Loucy (cell line): ENCODE measurements at regions not wholly inside any gene's neighbourhood (a gene's known extent, or its start where the extent isn't known, plus 50 kb on each side); places are given as distances from the start of the nearest gene placed in this dataset.

Source experiments
- H2AFZ ChIP-seq: fragments of 200-600 bp; sonication (generic); 2 replicates; pipeline ENCODE4 v1.6.0; 2016; ENCODE audit warnings: antibody characterized with exemption, mild to moderate bottlenecking, low read length, moderate library complexity
- H3F3A ChIP-seq: fragments of 200-600 bp; 2 replicates; pipeline ENCODE4 v1.6.0; 2016; ENCODE audit warnings: antibody characterized with exemption, low read depth, mild to moderate bottlenecking
- H3K27me3 ChIP-seq: fragments of 200-600 bp; sonication (generic); 2 replicates; pipeline ENCODE4 v1.6.1; 2014; ENCODE audit warnings: low read length, mild to moderate bottlenecking; ENCODE audit not compliant: insufficient read depth, poor library complexity, severe bottlenecking
- H3K36me3 ChIP-seq: fragments of 200-600 bp; sonication (generic); 2 replicates; pipeline ENCODE4 v1.6.1; 2016; ENCODE audit warnings: low read length; ENCODE audit not compliant: insufficient read depth
- H3K4me1 ChIP-seq: fragments of 200-600 bp; sonication (generic); 2 replicates; pipeline ENCODE4 v1.5.1; 2014; ENCODE audit warnings: low read length, mild to moderate bottlenecking; ENCODE audit not compliant: insufficient read depth, poor library complexity, severe bottlenecking
- H3K4me2 ChIP-seq: fragments of 200-600 bp; sonication (generic); 2 replicates; pipeline ENCODE4 v1.6.0; 2014; ENCODE audit warnings: antibody characterized with exemption, low read length, low read depth, mild to moderate bottlenecking; ENCODE audit not compliant: poor library complexity, severe bottlenecking
- H3K4me3 ChIP-seq: fragments of 200-600 bp; sonication (generic); 2 replicates; pipeline ENCODE4 v1.5.1; 2014; ENCODE audit warnings: low read length, mild to moderate bottlenecking, mixed read lengths; ENCODE audit not compliant: poor library complexity, severe bottlenecking
- H3K79me2 ChIP-seq: fragments of 200-600 bp; sonication (generic); 2 replicates; pipeline ENCODE4 v1.6.1; 2014; ENCODE audit warnings: low read length; ENCODE audit not compliant: insufficient read depth
- H3K9ac ChIP-seq: fragments of 200-600 bp; sonication (generic); 2 replicates; pipeline ENCODE4 v1.6.0; 2014; ENCODE audit warnings: mild to moderate bottlenecking, low read depth, low read length, moderate library complexity; ENCODE audit not compliant: poor library complexity, severe bottlenecking
- H3K9me2 ChIP-seq: fragments of 200-600 bp; sonication (generic); replicated peaks from 2 replicates; pipeline ENCODE4 v1.6.1; 2016; ENCODE audit warnings: low read depth, low read length, mixed read lengths
- H3K9me3 ChIP-seq: fragments of 200-600 bp; sonication (generic); 2 replicates; pipeline ENCODE4 v1.6.1; 2014; ENCODE audit warnings: mild to moderate bottlenecking, antibody characterized with exemption, low read length, low read depth; ENCODE audit not compliant: insufficient read depth
- H4K20me1 ChIP-seq: fragments of 200-600 bp; sonication (generic); 2 replicates; pipeline ENCODE4 v1.6.0; 2014; ENCODE audit warnings: antibody characterized with exemption, low read length, mild to moderate bottlenecking; ENCODE audit not compliant: insufficient read depth, poor library complexity, severe bottlenecking
- EZH2phosphoT487 ChIP-seq: fragments of 200-600 bp; IDR thresholded peaks from 2 replicates; pipeline ENCODE4 v1.6.1; 2018; ENCODE audit warnings: antibody characterized with exemption, mild to moderate bottlenecking, moderate library complexity, borderline replicate concordance
- TF ChIP-seq, protein P1 (sequence below): fragments of 200-600 bp; sonication (generic); conservative IDR thresholded peaks from 2 replicates; pipeline ENCODE4 v1.5.1; 2014; ENCODE audit warnings: mild to moderate bottlenecking, antibody characterized with exemption, low read length

DNA sequence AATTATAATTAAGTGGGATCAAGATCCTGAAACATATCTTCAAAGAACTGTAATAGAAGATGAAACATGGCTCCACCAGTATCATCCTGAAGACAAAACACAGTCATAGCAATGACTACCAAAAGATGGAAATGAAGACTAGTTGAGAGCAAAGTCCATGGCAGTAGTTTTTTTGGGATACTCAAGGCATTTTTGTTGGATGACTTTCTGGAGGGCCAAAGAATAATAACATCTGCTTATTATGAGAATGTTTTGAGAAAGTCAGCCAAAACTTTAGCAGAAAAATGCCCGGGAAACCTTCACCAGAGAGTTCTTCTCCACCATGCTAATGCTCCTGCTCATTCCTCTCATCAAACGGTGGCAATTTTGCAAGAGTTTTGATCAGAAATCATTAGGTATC, 809.4 kb upstream of the RAG2 start:
- Histone ChIP-seq H2AFZ (no peak overlapping the region), H3K4me1 (no peaks in the 10 kb centered on the region), H3K9me3 (no peaks in the 10 kb centered on the region), H3K36me3 (no peaks in the 10 kb centered on the region), H3K79me2 (no peaks in the 10 kb centered on the region), H3K27me3 (no peaks in the 10 kb centered on the region), H3K4me3 (no peak overlapping the region), H4K20me1 (no peaks in the 10 kb centered on the region), H3F3A (no peaks in the 10 kb centered on the region), H3K9me2 (no peaks in the 10 kb centered on the region), H3K9ac (no peak overlapping the region), H3K4me2 (no peak overlapping the region)
- TF ChIP-seq, protein P1, sequence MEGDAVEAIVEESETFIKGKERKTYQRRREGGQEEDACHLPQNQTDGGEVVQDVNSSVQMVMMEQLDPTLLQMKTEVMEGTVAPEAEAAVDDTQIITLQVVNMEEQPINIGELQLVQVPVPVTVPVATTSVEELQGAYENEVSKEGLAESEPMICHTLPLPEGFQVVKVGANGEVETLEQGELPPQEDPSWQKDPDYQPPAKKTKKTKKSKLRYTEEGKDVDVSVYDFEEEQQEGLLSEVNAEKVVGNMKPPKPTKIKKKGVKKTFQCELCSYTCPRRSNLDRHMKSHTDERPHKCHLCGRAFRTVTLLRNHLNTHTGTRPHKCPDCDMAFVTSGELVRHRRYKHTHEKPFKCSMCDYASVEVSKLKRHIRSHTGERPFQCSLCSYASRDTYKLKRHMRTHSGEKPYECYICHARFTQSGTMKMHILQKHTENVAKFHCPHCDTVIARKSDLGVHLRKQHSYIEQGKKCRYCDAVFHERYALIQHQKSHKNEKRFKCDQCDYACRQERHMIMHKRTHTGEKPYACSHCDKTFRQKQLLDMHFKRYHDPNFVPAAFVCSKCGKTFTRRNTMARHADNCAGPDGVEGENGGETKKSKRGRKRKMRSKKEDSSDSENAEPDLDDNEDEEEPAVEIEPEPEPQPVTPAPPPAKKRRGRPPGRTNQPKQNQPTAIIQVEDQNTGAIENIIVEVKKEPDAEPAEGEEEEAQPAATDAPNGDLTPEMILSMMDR, result no peak
- no peak for TF ChIP-seq EZH2phosphoT487

DNA sequence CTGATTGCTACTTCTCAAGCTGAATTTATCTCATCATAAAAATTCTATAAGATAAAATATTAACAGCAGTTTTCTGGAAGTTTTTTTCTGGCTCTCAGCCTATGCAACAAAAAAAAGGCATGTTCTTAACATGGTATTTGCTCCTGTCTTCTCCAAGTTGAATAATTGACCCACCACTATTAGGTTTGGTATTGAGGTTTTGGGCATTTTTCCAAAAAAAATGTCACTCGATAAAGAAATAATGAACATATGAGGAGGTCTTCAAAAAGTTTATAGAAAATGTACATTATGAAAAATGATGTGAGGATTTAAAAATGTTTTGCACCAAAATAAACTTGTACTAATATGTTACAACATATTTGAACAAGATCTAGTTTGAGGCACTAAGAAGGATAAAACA, 808.6 kb upstream of the RAG2 start:
- TF ChIP-seq, protein P1, result no peak
- TF ChIP-seq EZH2phosphoT487, result no peak
- Histone ChIP-seq H3K4me2 (no peak overlapping the region), H3K4me1 (no peaks in the 10 kb centered on the region), H3K9me2 (no peaks in the 10 kb centered on the region), H2AFZ (no peak overlapping the region), H3K79me2 (no peaks in the 10 kb centered on the region), H3F3A (no peaks in the 10 kb centered on the region), H3K36me3 (no peaks in the 10 kb centered on the region), H4K20me1 (no peaks in the 10 kb centered on the region), H3K27me3 (no peaks in the 10 kb centered on the region), H3K9ac (no peak overlapping the region), H3K9me3 (no peaks in the 10 kb centered on the region), H3K4me3 (no peak overlapping the region)

DNA sequence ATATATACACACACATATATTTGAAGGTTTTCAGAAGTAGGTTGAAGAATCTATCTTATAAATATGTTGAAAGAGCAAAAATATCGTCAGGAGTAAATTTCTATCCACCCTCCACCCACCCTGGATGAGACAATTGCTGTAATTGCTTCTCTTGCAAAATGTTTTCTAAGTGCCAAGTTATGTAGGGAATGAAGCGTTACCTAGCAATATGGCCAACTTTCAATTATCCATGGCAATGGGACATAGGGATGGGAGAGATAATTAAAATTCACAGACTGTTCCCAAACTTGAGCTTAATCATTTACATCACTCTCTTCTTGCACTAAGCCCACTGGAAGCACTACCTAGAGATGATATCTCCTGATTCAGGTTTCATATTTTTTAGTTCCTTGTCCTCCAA, 806.2 kb upstream of the RAG2 start:
- TF ChIP-seq, protein P1, result no peak
- TF ChIP-seq EZH2phosphoT487, result no peak
- no peaks in the 10 kb centered on the region for H4K20me1 ChIP-seq
- H3F3A ChIP-seq, result no peaks in the 10 kb centered on the region
- no peaks in the 10 kb centered on the region for H3K79me2 ChIP-seq
- no peaks in the 10 kb centered on the region for H3K9me3 ChIP-seq
- no peak overlapping the region for H3K9ac ChIP-seq
- H2AFZ ChIP-seq, result no peak overlapping the region
- H3K4me3 ChIP-seq, result no peak overlapping the region
- no peaks in the 10 kb centered on the region for H3K36me3 ChIP-seq
- no peaks in the 10 kb centered on the region for H3K27me3 ChIP-seq
- H3K9me2 ChIP-seq, result no peaks in the 10 kb centered on the region
- no peaks in the 10 kb centered on the region for H3K4me1 ChIP-seq
- no peak overlapping the region for H3K4me2 ChIP-seq
